Loucy (cell line): ENCODE measurements at regions not wholly inside any gene's neighbourhood (a gene's known extent, or its start where the extent isn't known, plus 50 kb on each side); places are given as distances from the start of the nearest gene placed in this dataset.

Experiments
- H2AFZ ChIP-seq: fragments of 200-600 bp; sonication (generic); 2 replicates; pipeline ENCODE4 v1.6.0; 2016; ENCODE audit warnings: antibody characterized with exemption, mild to moderate bottlenecking, low read length, moderate library complexity
- H3F3A ChIP-seq: fragments of 200-600 bp; 2 replicates; pipeline ENCODE4 v1.6.0; 2016; ENCODE audit warnings: antibody characterized with exemption, low read depth, mild to moderate bottlenecking
- H3K27me3 ChIP-seq: fragments of 200-600 bp; sonication (generic); 2 replicates; pipeline ENCODE4 v1.6.1; 2014; ENCODE audit warnings: low read length, mild to moderate bottlenecking; ENCODE audit not compliant: insufficient read depth, poor library complexity, severe bottlenecking
- H3K36me3 ChIP-seq: fragments of 200-600 bp; sonication (generic); 2 replicates; pipeline ENCODE4 v1.6.1; 2016; ENCODE audit warnings: low read length; ENCODE audit not compliant: insufficient read depth
- H3K4me1 ChIP-seq: fragments of 200-600 bp; sonication (generic); 2 replicates; pipeline ENCODE4 v1.5.1; 2014; ENCODE audit warnings: low read length, mild to moderate bottlenecking; ENCODE audit not compliant: insufficient read depth, poor library complexity, severe bottlenecking
- H3K4me2 ChIP-seq: fragments of 200-600 bp; sonication (generic); 2 replicates; pipeline ENCODE4 v1.6.0; 2014; ENCODE audit warnings: antibody characterized with exemption, low read length, low read depth, mild to moderate bottlenecking; ENCODE audit not compliant: poor library complexity, severe bottlenecking
- H3K4me3 ChIP-seq: fragments of 200-600 bp; sonication (generic); 2 replicates; pipeline ENCODE4 v1.5.1; 2014; ENCODE audit warnings: low read length, mild to moderate bottlenecking, mixed read lengths; ENCODE audit not compliant: poor library complexity, severe bottlenecking
- H3K79me2 ChIP-seq: fragments of 200-600 bp; sonication (generic); 2 replicates; pipeline ENCODE4 v1.6.1; 2014; ENCODE audit warnings: low read length; ENCODE audit not compliant: insufficient read depth
- H3K9ac ChIP-seq: fragments of 200-600 bp; sonication (generic); 2 replicates; pipeline ENCODE4 v1.6.0; 2014; ENCODE audit warnings: mild to moderate bottlenecking, low read depth, low read length, moderate library complexity; ENCODE audit not compliant: poor library complexity, severe bottlenecking
- H3K9me2 ChIP-seq: fragments of 200-600 bp; sonication (generic); replicated peaks from 2 replicates; pipeline ENCODE4 v1.6.1; 2016; ENCODE audit warnings: low read depth, low read length, mixed read lengths
- H3K9me3 ChIP-seq: fragments of 200-600 bp; sonication (generic); 2 replicates; pipeline ENCODE4 v1.6.1; 2014; ENCODE audit warnings: mild to moderate bottlenecking, antibody characterized with exemption, low read length, low read depth; ENCODE audit not compliant: insufficient read depth
- H4K20me1 ChIP-seq: fragments of 200-600 bp; sonication (generic); 2 replicates; pipeline ENCODE4 v1.6.0; 2014; ENCODE audit warnings: antibody characterized with exemption, low read length, mild to moderate bottlenecking; ENCODE audit not compliant: insufficient read depth, poor library complexity, severe bottlenecking
- EZH2phosphoT487 ChIP-seq: fragments of 200-600 bp; IDR thresholded peaks from 2 replicates; pipeline ENCODE4 v1.6.1; 2018; ENCODE audit warnings: antibody characterized with exemption, mild to moderate bottlenecking, moderate library complexity, borderline replicate concordance
- TF ChIP-seq, protein P1 (sequence below): fragments of 200-600 bp; sonication (generic); conservative IDR thresholded peaks from 2 replicates; pipeline ENCODE4 v1.5.1; 2014; ENCODE audit warnings: mild to moderate bottlenecking, antibody characterized with exemption, low read length

DNA sequence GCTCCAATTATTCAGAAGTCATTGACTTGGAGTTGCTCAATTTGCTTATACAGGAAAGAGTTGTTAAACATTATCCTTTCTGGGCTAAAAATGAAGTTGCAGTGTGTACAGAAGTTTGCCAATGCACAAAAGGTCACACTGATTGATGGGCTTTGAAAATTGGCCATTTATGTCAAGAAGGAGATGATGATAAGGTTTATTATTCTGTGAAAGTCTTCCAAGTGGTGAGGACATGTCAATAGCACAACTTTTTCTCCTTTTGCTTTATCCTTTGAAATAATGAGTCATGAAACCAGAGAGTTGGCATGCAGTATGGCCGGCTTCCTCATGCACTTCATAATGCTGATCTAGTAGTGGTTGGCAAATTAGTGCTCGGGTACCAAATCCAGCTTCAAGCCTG, 848.5 kb upstream of the WWC1 start:
- H3K4me3 ChIP-seq: no peak overlapping the region
- H3K9ac ChIP-seq: no peak overlapping the region
- no peak overlapping the region for H2AFZ ChIP-seq

DNA sequence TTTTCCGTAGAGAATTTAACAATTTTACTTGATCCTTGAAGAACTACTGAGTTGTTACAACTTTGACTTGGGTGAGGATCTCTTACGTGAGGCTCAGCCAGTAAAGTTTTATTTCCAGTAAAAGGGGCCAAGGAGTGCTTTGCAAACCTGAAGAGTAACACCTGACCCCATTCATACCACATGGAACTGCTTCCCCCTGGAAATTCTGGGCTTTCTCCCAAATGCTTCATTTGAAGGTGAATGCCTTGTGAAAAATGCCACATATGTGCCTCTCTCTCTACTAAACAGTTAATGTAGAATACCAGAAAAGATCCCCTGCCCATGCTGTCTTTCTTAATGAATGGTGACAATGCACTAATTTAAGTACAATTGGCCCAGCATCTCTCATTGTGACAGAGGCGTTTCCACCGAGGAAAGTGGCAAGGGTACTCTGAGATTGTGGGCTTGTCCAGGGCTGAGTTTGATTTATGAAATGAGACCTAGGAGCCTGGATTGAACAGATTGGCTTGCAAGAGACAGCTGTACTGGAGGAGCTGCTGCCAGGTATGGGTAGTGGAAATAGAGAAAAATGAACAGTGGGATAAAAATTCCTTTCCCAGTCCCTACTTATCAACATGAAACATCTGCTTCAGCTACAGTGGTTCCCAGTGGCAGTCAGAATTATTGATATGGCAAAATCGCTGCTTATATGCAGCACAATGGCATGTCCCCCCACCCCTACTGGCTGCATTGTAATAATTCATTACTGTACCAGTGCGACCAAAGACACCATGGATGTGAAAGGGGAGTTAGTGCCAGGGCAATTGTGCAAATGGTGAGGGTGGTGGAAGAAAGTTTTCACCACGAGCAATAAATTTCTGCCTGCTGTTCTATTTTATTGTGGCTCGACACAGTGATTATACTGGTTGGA, 843.7 kb upstream of the WWC1 start:
- Histone ChIP-seq H3K36me3 (no peaks in the 10 kb centered on the region), H3K9ac (no peak overlapping the region), H3K4me1 (no peaks in the 10 kb centered on the region), H3K27me3 (no peaks in the 10 kb centered on the region), H2AFZ (no peak overlapping the region), H3F3A (no peaks in the 10 kb centered on the region), H3K4me2 (no peak overlapping the region), H4K20me1 (no peaks in the 10 kb centered on the region), H3K79me2 (no peaks in the 10 kb centered on the region), H3K4me3 (no peak overlapping the region), H3K9me2 (no peaks in the 10 kb centered on the region), H3K9me3 (no peaks in the 10 kb centered on the region)
- TF ChIP-seq, protein P1, sequence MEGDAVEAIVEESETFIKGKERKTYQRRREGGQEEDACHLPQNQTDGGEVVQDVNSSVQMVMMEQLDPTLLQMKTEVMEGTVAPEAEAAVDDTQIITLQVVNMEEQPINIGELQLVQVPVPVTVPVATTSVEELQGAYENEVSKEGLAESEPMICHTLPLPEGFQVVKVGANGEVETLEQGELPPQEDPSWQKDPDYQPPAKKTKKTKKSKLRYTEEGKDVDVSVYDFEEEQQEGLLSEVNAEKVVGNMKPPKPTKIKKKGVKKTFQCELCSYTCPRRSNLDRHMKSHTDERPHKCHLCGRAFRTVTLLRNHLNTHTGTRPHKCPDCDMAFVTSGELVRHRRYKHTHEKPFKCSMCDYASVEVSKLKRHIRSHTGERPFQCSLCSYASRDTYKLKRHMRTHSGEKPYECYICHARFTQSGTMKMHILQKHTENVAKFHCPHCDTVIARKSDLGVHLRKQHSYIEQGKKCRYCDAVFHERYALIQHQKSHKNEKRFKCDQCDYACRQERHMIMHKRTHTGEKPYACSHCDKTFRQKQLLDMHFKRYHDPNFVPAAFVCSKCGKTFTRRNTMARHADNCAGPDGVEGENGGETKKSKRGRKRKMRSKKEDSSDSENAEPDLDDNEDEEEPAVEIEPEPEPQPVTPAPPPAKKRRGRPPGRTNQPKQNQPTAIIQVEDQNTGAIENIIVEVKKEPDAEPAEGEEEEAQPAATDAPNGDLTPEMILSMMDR: no peak
- TF ChIP-seq EZH2phosphoT487: no peak

More for the DNA sequence above, 848.5 kb upstream of the WWC1 start:
- Histone ChIP-seq H3K4me2 (no peak overlapping the region), H3K9me2 (no peaks in the 10 kb centered on the region), H3F3A (no peaks in the 10 kb centered on the region), H3K4me1 (no peaks in the 10 kb centered on the region), H4K20me1 (no peaks in the 10 kb centered on the region), H3K79me2 (no peaks in the 10 kb centered on the region), H3K9me3 (no peaks in the 10 kb centered on the region), H3K27me3 (no peaks in the 10 kb centered on the region), H3K36me3 (no peaks in the 10 kb centered on the region)
- TF ChIP-seq, protein P1: no peak
- no peak for TF ChIP-seq EZH2phosphoT487

DNA sequence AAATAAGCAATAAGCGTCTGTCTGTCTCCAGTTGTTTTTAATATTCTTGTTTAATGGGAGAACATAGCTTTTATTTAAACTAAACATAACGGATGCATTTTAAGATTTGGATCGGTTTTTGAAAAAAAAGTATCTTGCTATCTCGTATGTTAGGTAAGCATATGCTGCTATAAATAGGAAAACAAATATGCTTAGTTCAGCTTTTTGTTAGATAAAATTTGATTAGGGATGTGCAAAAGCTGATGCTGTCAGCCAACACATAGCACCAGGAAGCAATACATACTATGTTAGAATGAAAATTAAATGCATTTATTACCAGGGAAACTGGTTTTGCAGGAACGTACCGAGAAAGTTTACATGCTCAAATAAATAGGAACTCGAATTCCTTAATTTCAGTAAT, 843.1 kb upstream of the WWC1 start:
- TF ChIP-seq EZH2phosphoT487: no peak
- TF ChIP-seq, protein P1: no peak
- Histone ChIP-seq H3F3A (no peaks in the 10 kb centered on the region), H3K9me3 (no peaks in the 10 kb centered on the region), H3K4me3 (no peak overlapping the region), H2AFZ (no peak overlapping the region), H3K9me2 (no peaks in the 10 kb centered on the region), H3K9ac (no peak overlapping the region), H3K36me3 (no peaks in the 10 kb centered on the region), H4K20me1 (no peaks in the 10 kb centered on the region), H3K27me3 (no peaks in the 10 kb centered on the region), H3K79me2 (no peaks in the 10 kb centered on the region), H3K4me1 (no peaks in the 10 kb centered on the region), H3K4me2 (no peak overlapping the region)
